K562 (cell line): ENCODE measurements at regions not wholly inside any gene's neighbourhood (a gene's known extent, or its start where the extent isn't known, plus 50 kb on each side); places are given as distances from the start of the nearest gene placed in this dataset.

ENCODE experiments used
- ASH1L ChIP-seq: fragments of 450-650 bp; IDR thresholded peaks from 2 replicates; pipeline ENCODE4 v1.6.1; 2018; ENCODE audit warnings: borderline replicate concordance, mild to moderate bottlenecking, low read depth; ENCODE audit not compliant: partially characterized antibody
- C11orf30 ChIP-seq: fragments of 450-650 bp; IDR thresholded peaks from 2 replicates; pipeline ENCODE4 v1.6.1; 2016; ENCODE audit warnings: low read depth, mild to moderate bottlenecking
- CSDE1 ChIP-seq, 2 experiments: fragments of 450-650 bp; IDR thresholded peaks; 2 replicates each; pipeline ENCODE4 v1.6.1; 2016; ENCODE audit warnings: mild to moderate bottlenecking in 1 of 2
- ELF1 ChIP-seq: fragments of 200-800 bp; sonication (Bioruptor generic); IDR thresholded peaks from 2 replicates; pipeline ENCODE4 v1.6.1; 2016; ENCODE audit warnings: missing genetic modification characterization, missing compliant biosample characterization
- HDAC8 ChIP-seq: fragments of 450-650 bp; IDR thresholded peaks from 2 replicates; pipeline ENCODE4 v1.6.1; 2016; ENCODE audit warnings: mild to moderate bottlenecking, missing genetic modification characterization, moderate library complexity, missing compliant biosample characterization
- KLF13 ChIP-seq: fragments of 450-650 bp; IDR thresholded peaks from 2 replicates; pipeline ENCODE4 v1.6.1; 2016; ENCODE audit warnings: missing genetic modification characterization, low read depth, mild to moderate bottlenecking, missing compliant biosample characterization, moderate library complexity, borderline replicate concordance
- MCM3 ChIP-seq: fragments of 450-650 bp; IDR thresholded peaks from 2 replicates; pipeline ENCODE4 v1.6.1; 2016
- POLR3A ChIP-seq: IDR thresholded peaks from 2 replicates; pipeline ENCODE4 v1.6.1; 2011; ENCODE audit warnings: borderline replicate concordance, mild to moderate bottlenecking, moderate library complexity; ENCODE audit not compliant: insufficient read length, insufficient read depth; ENCODE audit errors: extremely low read depth
- SETDB1 ChIP-seq: IDR thresholded peaks from one replicate; pipeline ENCODE4 v1.6.1; 2012; ENCODE audit warnings: low read length, control low read depth, inconsistent platforms
- TCF3 ChIP-seq: sonication (generic); formaldehyde crosslinking; IDR thresholded peaks from 2 replicates; pipeline ENCODE4 v1.4.0; 2020; ENCODE audit warnings: mild to moderate bottlenecking, missing genetic modification reagents
- ZNF174 ChIP-seq: fragments of 250-450 bp; sonication (Bioruptor Pico); IDR thresholded peaks from 2 replicates; pipeline ENCODE4 v1.4.0; 2020; ENCODE audit warnings: mild to moderate bottlenecking
- ZNF311 ChIP-seq: fragments of 250-450 bp; sonication (Bioruptor Pico); IDR thresholded peaks from 2 replicates; pipeline ENCODE4 v1.4.0; 2020; ENCODE audit warnings: mild to moderate bottlenecking, moderate library complexity
- ZNF324 ChIP-seq: fragments of 250-450 bp; sonication (Bioruptor Pico); IDR thresholded peaks from 2 replicates; pipeline ENCODE4 v1.4.0; 2020; ENCODE audit warnings: mild to moderate bottlenecking
- ZNF668 ChIP-seq: fragments of 250-450 bp; sonication (Bioruptor Pico); IDR thresholded peaks from 2 replicates; pipeline ENCODE4 v1.8.0; 2022; ENCODE audit warnings: mild to moderate bottlenecking, inconsistent platforms
- ZNF780A ChIP-seq: fragments of 250-450 bp; sonication (Bioruptor Pico); IDR thresholded peaks from 2 replicates; pipeline ENCODE4 v1.5.0; 2021; ENCODE audit warnings: mild to moderate bottlenecking
- TF ChIP-seq, protein P1 (sequence below): fragments of 450-650 bp; IDR thresholded peaks from 2 replicates; pipeline ENCODE4 v1.6.1; 2016; ENCODE audit warnings: mild to moderate bottlenecking, moderate library complexity

GRCh38 chr9:97237951-97238889 is 69.2 kb upstream of the CCDC180 start (continued):
- TF ChIP-seq, protein P1, sequence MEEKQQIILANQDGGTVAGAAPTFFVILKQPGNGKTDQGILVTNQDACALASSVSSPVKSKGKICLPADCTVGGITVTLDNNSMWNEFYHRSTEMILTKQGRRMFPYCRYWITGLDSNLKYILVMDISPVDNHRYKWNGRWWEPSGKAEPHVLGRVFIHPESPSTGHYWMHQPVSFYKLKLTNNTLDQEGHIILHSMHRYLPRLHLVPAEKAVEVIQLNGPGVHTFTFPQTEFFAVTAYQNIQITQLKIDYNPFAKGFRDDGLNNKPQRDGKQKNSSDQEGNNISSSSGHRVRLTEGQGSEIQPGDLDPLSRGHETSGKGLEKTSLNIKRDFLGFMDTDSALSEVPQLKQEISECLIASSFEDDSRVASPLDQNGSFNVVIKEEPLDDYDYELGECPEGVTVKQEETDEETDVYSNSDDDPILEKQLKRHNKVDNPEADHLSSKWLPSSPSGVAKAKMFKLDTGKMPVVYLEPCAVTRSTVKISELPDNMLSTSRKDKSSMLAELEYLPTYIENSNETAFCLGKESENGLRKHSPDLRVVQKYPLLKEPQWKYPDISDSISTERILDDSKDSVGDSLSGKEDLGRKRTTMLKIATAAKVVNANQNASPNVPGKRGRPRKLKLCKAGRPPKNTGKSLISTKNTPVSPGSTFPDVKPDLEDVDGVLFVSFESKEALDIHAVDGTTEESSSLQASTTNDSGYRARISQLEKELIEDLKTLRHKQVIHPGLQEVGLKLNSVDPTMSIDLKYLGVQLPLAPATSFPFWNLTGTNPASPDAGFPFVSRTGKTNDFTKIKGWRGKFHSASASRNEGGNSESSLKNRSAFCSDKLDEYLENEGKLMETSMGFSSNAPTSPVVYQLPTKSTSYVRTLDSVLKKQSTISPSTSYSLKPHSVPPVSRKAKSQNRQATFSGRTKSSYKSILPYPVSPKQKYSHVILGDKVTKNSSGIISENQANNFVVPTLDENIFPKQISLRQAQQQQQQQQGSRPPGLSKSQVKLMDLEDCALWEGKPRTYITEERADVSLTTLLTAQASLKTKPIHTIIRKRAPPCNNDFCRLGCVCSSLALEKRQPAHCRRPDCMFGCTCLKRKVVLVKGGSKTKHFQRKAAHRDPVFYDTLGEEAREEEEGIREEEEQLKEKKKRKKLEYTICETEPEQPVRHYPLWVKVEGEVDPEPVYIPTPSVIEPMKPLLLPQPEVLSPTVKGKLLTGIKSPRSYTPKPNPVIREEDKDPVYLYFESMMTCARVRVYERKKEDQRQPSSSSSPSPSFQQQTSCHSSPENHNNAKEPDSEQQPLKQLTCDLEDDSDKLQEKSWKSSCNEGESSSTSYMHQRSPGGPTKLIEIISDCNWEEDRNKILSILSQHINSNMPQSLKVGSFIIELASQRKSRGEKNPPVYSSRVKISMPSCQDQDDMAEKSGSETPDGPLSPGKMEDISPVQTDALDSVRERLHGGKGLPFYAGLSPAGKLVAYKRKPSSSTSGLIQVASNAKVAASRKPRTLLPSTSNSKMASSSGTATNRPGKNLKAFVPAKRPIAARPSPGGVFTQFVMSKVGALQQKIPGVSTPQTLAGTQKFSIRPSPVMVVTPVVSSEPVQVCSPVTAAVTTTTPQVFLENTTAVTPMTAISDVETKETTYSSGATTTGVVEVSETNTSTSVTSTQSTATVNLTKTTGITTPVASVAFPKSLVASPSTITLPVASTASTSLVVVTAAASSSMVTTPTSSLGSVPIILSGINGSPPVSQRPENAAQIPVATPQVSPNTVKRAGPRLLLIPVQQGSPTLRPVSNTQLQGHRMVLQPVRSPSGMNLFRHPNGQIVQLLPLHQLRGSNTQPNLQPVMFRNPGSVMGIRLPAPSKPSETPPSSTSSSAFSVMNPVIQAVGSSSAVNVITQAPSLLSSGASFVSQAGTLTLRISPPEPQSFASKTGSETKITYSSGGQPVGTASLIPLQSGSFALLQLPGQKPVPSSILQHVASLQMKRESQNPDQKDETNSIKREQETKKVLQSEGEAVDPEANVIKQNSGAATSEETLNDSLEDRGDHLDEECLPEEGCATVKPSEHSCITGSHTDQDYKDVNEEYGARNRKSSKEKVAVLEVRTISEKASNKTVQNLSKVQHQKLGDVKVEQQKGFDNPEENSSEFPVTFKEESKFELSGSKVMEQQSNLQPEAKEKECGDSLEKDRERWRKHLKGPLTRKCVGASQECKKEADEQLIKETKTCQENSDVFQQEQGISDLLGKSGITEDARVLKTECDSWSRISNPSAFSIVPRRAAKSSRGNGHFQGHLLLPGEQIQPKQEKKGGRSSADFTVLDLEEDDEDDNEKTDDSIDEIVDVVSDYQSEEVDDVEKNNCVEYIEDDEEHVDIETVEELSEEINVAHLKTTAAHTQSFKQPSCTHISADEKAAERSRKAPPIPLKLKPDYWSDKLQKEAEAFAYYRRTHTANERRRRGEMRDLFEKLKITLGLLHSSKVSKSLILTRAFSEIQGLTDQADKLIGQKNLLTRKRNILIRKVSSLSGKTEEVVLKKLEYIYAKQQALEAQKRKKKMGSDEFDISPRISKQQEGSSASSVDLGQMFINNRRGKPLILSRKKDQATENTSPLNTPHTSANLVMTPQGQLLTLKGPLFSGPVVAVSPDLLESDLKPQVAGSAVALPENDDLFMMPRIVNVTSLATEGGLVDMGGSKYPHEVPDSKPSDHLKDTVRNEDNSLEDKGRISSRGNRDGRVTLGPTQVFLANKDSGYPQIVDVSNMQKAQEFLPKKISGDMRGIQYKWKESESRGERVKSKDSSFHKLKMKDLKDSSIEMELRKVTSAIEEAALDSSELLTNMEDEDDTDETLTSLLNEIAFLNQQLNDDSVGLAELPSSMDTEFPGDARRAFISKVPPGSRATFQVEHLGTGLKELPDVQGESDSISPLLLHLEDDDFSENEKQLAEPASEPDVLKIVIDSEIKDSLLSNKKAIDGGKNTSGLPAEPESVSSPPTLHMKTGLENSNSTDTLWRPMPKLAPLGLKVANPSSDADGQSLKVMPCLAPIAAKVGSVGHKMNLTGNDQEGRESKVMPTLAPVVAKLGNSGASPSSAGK = peak; percentile 97
- peak; percentile 73 for TF ChIP-seq C11orf30
- no peak for TF ChIP-seq ASH1L
- TF ChIP-seq ZNF174 (CRISPR knock-in tag) = no peak
- peak; percentile 25; the same call in 1 of the 2 replicates for TF ChIP-seq TCF3 (CRISPR knock-in tag)
- TF ChIP-seq SETDB1 = peak; percentile 32
- no peak for TF ChIP-seq MCM3
- TF ChIP-seq KLF13 (tag) = peak; percentile 21; the same call in 1 of the 2 replicates
- no peak for TF ChIP-seq ZNF668 (CRISPR knock-in tag)
- no peak for TF ChIP-seq HDAC8 (tag)
- TF ChIP-seq ZNF324 (CRISPR knock-in tag) = no peak
- no peak for TF ChIP-seq ZNF311 (CRISPR knock-in tag)
- TF ChIP-seq ZNF780A (CRISPR knock-in tag) = no peak
- TF ChIP-seq POLR3A = no peak
- no peak for TF ChIP-seq CSDE1 (IDR thresholded peaks at IDR 0.05)
- TF ChIP-seq ELF1 (tag) = no peak
